ENCODE measurements at regions not wholly inside any gene's neighbourhood (a gene's known extent, or its start where the extent isn't known, plus 50 kb on each side); places are given as distances from the start of the nearest gene placed in this dataset.

GRCh38 chr5:30450153-30450552, 743.3 kb upstream of the CDH6 start:
- Histone ChIP-seq H3K79me2 (ENCODE audit: insufficient read depth, low read depth, low read length) (no peaks in the 10 kb centered on the region), H3K36me3 (ENCODE audit: insufficient read depth, low read length) (no peaks in the 10 kb centered on the region), H3K4me2 (ENCODE audit: low read length) (no peak overlapping the region), H3K9me2 (ENCODE audit: insufficient read depth, low read length) (no peaks in the 10 kb centered on the region), H3K27ac (ENCODE audit: low read depth, low read length, poor library complexity, severe bottlenecking) (no peak overlapping the region), H3K4me3 (ENCODE audit: low read depth, low read length, poor library complexity, severe bottlenecking) (no peak overlapping the region), H2AFZ (ENCODE audit: low read length) (no peak overlapping the region), H3K4me1 (ENCODE audit: insufficient read depth, low read length, poor library complexity, severe bottlenecking) (no peaks in the 10 kb centered on the region), H3K9me3 (ENCODE audit: low read length) (no peaks in the 10 kb centered on the region), H4K20me1 (ENCODE audit: insufficient read depth, low read length) (no peaks in the 10 kb centered on the region)
- ChIA-PET POLR2A (no interaction called here), CTCF (ENCODE audit: unreplicated experiment) (no interaction called here)
- no peak for DNase-seq (ENCODE audit: low spot score)
- intact Hi-C loops (cut with micrococcal nuclease; ENCODE audit: unreplicated experiment): no loop called here
- no TSS peak for BruUV-seq (replicated peaks)
- TF ChIP-seq CTCF (conservative IDR thresholded peaks at IDR 0.05; ENCODE audit: low read length): no peak
- no peak for TF ChIP-seq EZH2phosphoT487 (IDR thresholded peaks at IDR 0.05; ENCODE audit: borderline replicate concordance, low read depth, low read length)

GRCh38 chr5:30447431-30447830, 746.1 kb upstream of the CDH6 start:
- H3K4me3 ChIP-seq (ENCODE audit: low read depth, low read length, poor library complexity, severe bottlenecking): no peak overlapping the region
- intact Hi-C loops (cut with micrococcal nuclease; ENCODE audit: unreplicated experiment): no loop called here
- no peaks in the 10 kb centered on the region for H3K4me1 ChIP-seq (ENCODE audit: insufficient read depth, low read length, poor library complexity, severe bottlenecking)
- BruUV-seq (replicated peaks): no TSS peak
- POLR2A ChIA-PET: no interaction called here
- H4K20me1 ChIP-seq (ENCODE audit: insufficient read depth, low read length): no peaks in the 10 kb centered on the region
- no peaks in the 10 kb centered on the region for H3K9me2 ChIP-seq (ENCODE audit: insufficient read depth, low read length)
- CTCF ChIA-PET (ENCODE audit: unreplicated experiment): no interaction called here
- no peak for DNase-seq (ENCODE audit: low spot score)
- TF ChIP-seq EZH2phosphoT487 (IDR thresholded peaks at IDR 0.05; ENCODE audit: borderline replicate concordance, low read depth, low read length): no peak
- TF ChIP-seq CTCF (conservative IDR thresholded peaks at IDR 0.05; ENCODE audit: low read length): no peak
- H3K9me3 ChIP-seq (ENCODE audit: low read length): no peaks in the 10 kb centered on the region
- H2AFZ ChIP-seq (ENCODE audit: low read length): no peak overlapping the region
- H3K4me2 ChIP-seq (ENCODE audit: low read length): no peak overlapping the region
- H3K79me2 ChIP-seq (ENCODE audit: insufficient read depth, low read depth, low read length): no peaks in the 10 kb centered on the region
- H3K36me3 ChIP-seq (ENCODE audit: insufficient read depth, low read length): no peaks in the 10 kb centered on the region
- no peak overlapping the region for H3K27ac ChIP-seq (ENCODE audit: low read depth, low read length, poor library complexity, severe bottlenecking)

GRCh38 chr5:30446456-30446855, 747.0 kb upstream of the CDH6 start:
- Histone ChIP-seq H3K27ac (ENCODE audit: low read depth, low read length, poor library complexity, severe bottlenecking) (no peak overlapping the region), H3K36me3 (ENCODE audit: insufficient read depth, low read length) (no peaks in the 10 kb centered on the region), H3K9me3 (ENCODE audit: low read length) (no peaks in the 10 kb centered on the region), H3K4me3 (ENCODE audit: low read depth, low read length, poor library complexity, severe bottlenecking) (no peak overlapping the region), H2AFZ (ENCODE audit: low read length) (no peak overlapping the region), H3K4me2 (ENCODE audit: low read length) (no peak overlapping the region), H3K4me1 (ENCODE audit: insufficient read depth, low read length, poor library complexity, severe bottlenecking) (no peaks in the 10 kb centered on the region), H4K20me1 (ENCODE audit: insufficient read depth, low read length) (no peaks in the 10 kb centered on the region), H3K79me2 (ENCODE audit: insufficient read depth, low read depth, low read length) (no peaks in the 10 kb centered on the region), H3K9me2 (ENCODE audit: insufficient read depth, low read length) (no peaks in the 10 kb centered on the region)
- DNase-seq (ENCODE audit: low spot score): no peak
- no peak for TF ChIP-seq EZH2phosphoT487 (IDR thresholded peaks at IDR 0.05; ENCODE audit: borderline replicate concordance, low read depth, low read length)
- no peak for TF ChIP-seq CTCF (conservative IDR thresholded peaks at IDR 0.05; ENCODE audit: low read length)
- POLR2A ChIA-PET: interaction anchor here (0.6 kb wide), 1 partner anchor 478 kb away, joined by 5 read pairs; no protein-coding TSS in a partner anchor
- CTCF ChIA-PET (ENCODE audit: unreplicated experiment): no interaction called here
- intact Hi-C loops (cut with micrococcal nuclease; ENCODE audit: unreplicated experiment): no loop called here
- no TSS peak for BruUV-seq (replicated peaks)

All from OCI-LY7 (cell line).